H1 (cell line): ENCODE measurements at regions not wholly inside any gene's neighbourhood (a gene's known extent, or its start where the extent isn't known, plus 50 kb on each side); places are given as distances from the start of the nearest gene placed in this dataset.

Experiments
- CTCF ChIA-PET: fragments of 300-600 bp; sonication (Branson Sonifier 250); formaldehyde crosslinking; loops from one replicate; lab custom pipeline; 2021; ENCODE audit not compliant: partially characterized antibody; lab: Charles Lee
- POLR2A ChIA-PET: fragments of 300-600 bp; sonication (Branson Sonifier 250); formaldehyde crosslinking; loops from one replicate; lab custom pipeline; 2021; ENCODE audit warnings: inconsistent platforms; ENCODE audit not compliant: partially characterized antibody; lab: Charles Lee
- DNase-seq, 2 experiments: peaks; one replicate each; pipeline versions ENCODE4 v3.0.0 to v3.0.0-alpha.2; 2010 to 2022; ENCODE audit warnings: low spot score in 2 of 2, low read depth in 1 of 2, mixed read lengths in 1 of 2
- FAIRE-seq: peaks from 2 replicates; lab custom pipeline; 2011; peaks lifted over from hg19 to GRCh38; lab: Jason Lieb, UNC
- H2AFZ ChIP-seq: 2 replicates; pipeline ENCODE4 v1.8.1; 2012; ENCODE audit warnings: low read length, inconsistent platforms
- H2AK5ac ChIP-seq: 2 replicates; pipeline ENCODE4 v1.6.1; 2013; ENCODE audit warnings: low read depth, low read length
- H2BK120ac ChIP-seq: replicated peaks from 2 replicates; pipeline ENCODE3; 2013; ENCODE audit warnings: low read depth, low read length, inconsistent platforms
- H2BK12ac ChIP-seq: 2 replicates; pipeline ENCODE4 v1.6.1; 2013; ENCODE audit warnings: low read depth, low read length
- H2BK15ac ChIP-seq: 2 replicates; pipeline ENCODE4 v1.6.1; 2013; ENCODE audit warnings: low read length
- H2BK20ac ChIP-seq: 2 replicates; pipeline ENCODE4 v1.6.1; 2013; ENCODE audit warnings: low read length
- H2BK5ac ChIP-seq: 2 replicates; pipeline ENCODE4 v1.6.1; 2013; ENCODE audit warnings: low read depth, low read length
- H3K14ac ChIP-seq: 2 replicates; pipeline ENCODE4 v1.6.1; 2013; ENCODE audit warnings: inconsistent platforms; ENCODE audit not compliant: insufficient read length
- H3K18ac ChIP-seq: 2 replicates; pipeline ENCODE4 v1.6.1; 2013; ENCODE audit warnings: low read length; ENCODE audit errors: extremely low read depth
- H3K23ac ChIP-seq: 2 replicates; pipeline ENCODE4 v1.6.1; 2013; ENCODE audit warnings: inconsistent platforms; ENCODE audit not compliant: insufficient read length
- H3K23me2 ChIP-seq: 2 replicates; pipeline ENCODE4 v1.6.1; 2013; ENCODE audit warnings: low read depth, low read length
- H3K27ac ChIP-seq: 2 replicates; pipeline ENCODE4 v1.6.1; 2011; ENCODE audit warnings: low read depth, low read length, inconsistent platforms
- H3K27me3 ChIP-seq, 4 experiments: replicated peaks in 1 of 4; 1 replicate in 1 of 4; 2 replicates in 3 of 4; pipeline versions ENCODE4 v1.6.1 to v1.8.1; 2011 to 2013; ENCODE audit warnings: low read length in 3 of 4, mild to moderate bottlenecking in 3 of 4, inconsistent platforms in 2 of 4, mixed read lengths in 2 of 4, moderate library complexity in 1 of 4; ENCODE audit not compliant: control insufficient read depth in 3 of 4, insufficient read depth in 3 of 4; ENCODE audit errors: extremely low read depth in 1 of 4
- H3K36me3 ChIP-seq, 4 experiments: 2 replicates each; pipeline versions ENCODE4 v1.6.1 to v1.8.1; 2011 to 2013; ENCODE audit warnings: mild to moderate bottlenecking in 4 of 4, low read length in 3 of 4, moderate library complexity in 2 of 4, control low read depth in 1 of 4, inconsistent platforms in 1 of 4; ENCODE audit not compliant: insufficient read depth in 4 of 4, control insufficient read depth in 2 of 4
- H3K4ac ChIP-seq: replicated peaks from 2 replicates; pipeline ENCODE3; 2013; ENCODE audit warnings: low read length, low read depth, mixed read lengths, inconsistent platforms; ENCODE audit not compliant: insufficient read length
- H3K4me1 ChIP-seq, 4 experiments: replicated peaks in 1 of 4; 1 replicate in 1 of 4; 2 replicates in 3 of 4; pipeline versions ENCODE4 v1.6.1 to v1.8.1; 2011 to 2013; ENCODE audit warnings: low read length in 3 of 4, inconsistent platforms in 2 of 4, mixed read lengths in 1 of 4; ENCODE audit not compliant: insufficient read depth in 4 of 4, control insufficient read depth in 3 of 4
- H3K4me2 ChIP-seq, 2 experiments: 2 replicates each; pipeline versions ENCODE4 v1.6.1 to v1.8.1; 2011 to 2013; ENCODE audit warnings: low read depth in 2 of 2, low read length in 2 of 2, control low read depth in 1 of 2, inconsistent platforms in 1 of 2, mild to moderate bottlenecking in 1 of 2; ENCODE audit not compliant: insufficient read depth in 1 of 2
- H3K4me3 ChIP-seq, 4 experiments: fragments of 200-600, 300-600 bp in 1 of 4; sonication (generic), shearing (Covaris generic), sonication (Bioruptor Twin) in 1 of 4; 2 replicates each; pipeline versions ENCODE4 v1.5.1 to v1.8.1; 2011 to 2016; ENCODE audit warnings: low read length in 4 of 4, low read depth in 3 of 4, control low read depth in 2 of 4, inconsistent platforms in 2 of 4, mild to moderate bottlenecking in 2 of 4, mixed read lengths in 1 of 4, moderate library complexity in 1 of 4; ENCODE audit not compliant: insufficient read depth in 2 of 4; ENCODE audit errors: extremely low read depth in 1 of 4
- H3K56ac ChIP-seq: replicated peaks from 2 replicates; pipeline ENCODE3; 2013; ENCODE audit warnings: low read depth, mild to moderate bottlenecking, mixed read lengths, low read length, inconsistent platforms; ENCODE audit not compliant: insufficient read length
- H3K79me1 ChIP-seq: 2 replicates; pipeline ENCODE4 v1.6.1; 2013; ENCODE audit warnings: low read depth, low read length, control low read depth
- H3K79me2 ChIP-seq, 2 experiments: 2 replicates each; pipeline versions ENCODE4 v1.6.1 to v1.8.1; 2012 to 2013; ENCODE audit warnings: low read length in 2 of 2, mild to moderate bottlenecking in 2 of 2, inconsistent platforms in 1 of 2; ENCODE audit not compliant: insufficient read depth in 2 of 2, control insufficient read depth in 1 of 2
- H3K9ac ChIP-seq, 4 experiments: replicated peaks in 1 of 4; 1 replicate in 1 of 4; 2 replicates in 3 of 4; pipeline versions ENCODE4 v1.6.1 to v1.8.1; 2011 to 2013; ENCODE audit warnings: low read depth in 3 of 4, low read length in 3 of 4, control low read depth in 2 of 4, mild to moderate bottlenecking in 2 of 4, moderate library complexity in 2 of 4, inconsistent platforms in 1 of 4; ENCODE audit errors: extremely low read depth in 1 of 4
- H3K9me3 ChIP-seq, 2 experiments: 2 replicates each; pipeline versions ENCODE4 v1.6.1 to v1.8.1; 2012 to 2013; ENCODE audit warnings: mild to moderate bottlenecking in 2 of 2, moderate library complexity in 2 of 2, control low read depth in 1 of 2, inconsistent platforms in 1 of 2, low read depth in 1 of 2, low read length in 1 of 2, mixed read lengths in 1 of 2; ENCODE audit not compliant: insufficient read depth in 2 of 2
- H4K20me1 ChIP-seq, 2 experiments: replicated peaks in 1 of 2; 2 replicates each; pipeline versions ENCODE3 to v1.8.1; 2011 to 2013; ENCODE audit warnings: inconsistent platforms in 2 of 2, low read length in 2 of 2, mild to moderate bottlenecking in 1 of 2; ENCODE audit not compliant: insufficient read depth in 2 of 2, control insufficient read depth in 1 of 2
- H4K5ac ChIP-seq: 2 replicates; pipeline ENCODE4 v1.6.1; 2013; ENCODE audit warnings: low read length, low read depth, mixed read lengths, inconsistent platforms; ENCODE audit not compliant: insufficient read length
- H4K8ac ChIP-seq: 2 replicates; pipeline ENCODE4 v1.8.0; 2013; ENCODE audit warnings: mild to moderate bottlenecking, moderate library complexity, low read length, inconsistent platforms; ENCODE audit not compliant: insufficient read depth; ENCODE audit errors: extremely low read depth
- H4K91ac ChIP-seq: replicated peaks from 2 replicates; pipeline ENCODE3; 2013; ENCODE audit warnings: low read length, mixed read lengths, inconsistent platforms; ENCODE audit not compliant: insufficient read length
- ASH2L ChIP-seq: fragments of 200-600, 300-600 bp; sonication (generic); IDR thresholded peaks from one replicate; pipeline ENCODE4 v1.7.1; 2017; ENCODE audit warnings: low read length
- CTBP2 ChIP-seq: IDR thresholded peaks from 2 replicates; pipeline ENCODE4 v1.7.0; 2011; ENCODE audit warnings: borderline replicate concordance, mild to moderate bottlenecking, moderate library complexity, mixed read lengths, low read length; ENCODE audit not compliant: insufficient read depth, insufficient read length
- FOSL1 ChIP-seq: IDR thresholded peaks from 2 replicates; pipeline ENCODE4 v1.6.1; 2011; ENCODE audit warnings: mild to moderate bottlenecking, low read depth, low read length, moderate library complexity; ENCODE audit not compliant: insufficient read depth
- POLR2A ChIP-seq, 2 experiments: IDR thresholded peaks; 1 replicate in 1 of 2; 2 replicates in 1 of 2; pipeline ENCODE4 v1.6.1; 2011; ENCODE audit warnings: low read depth in 2 of 2, low read length in 2 of 2, mild to moderate bottlenecking in 2 of 2; ENCODE audit errors: control extremely low read depth in 1 of 2
- RAD21 ChIP-seq, 2 experiments: IDR thresholded peaks in 1 of 2; conservative IDR thresholded peaks in 1 of 2; 2 replicates each; pipeline ENCODE4 v1.6.1; 2011; ENCODE audit warnings: low read depth in 2 of 2, low read length in 2 of 2, improper control_type of control experiment in 1 of 2, inconsistent platforms in 1 of 2, mild to moderate bottlenecking in 1 of 2, moderate library complexity in 1 of 2
- RFX5 ChIP-seq: IDR thresholded peaks from 2 replicates; pipeline ENCODE4 v1.6.1; 2011; ENCODE audit warnings: low read depth, low read length, improper control_type of control experiment, borderline replicate concordance
- SP1 ChIP-seq: IDR thresholded peaks from 2 replicates; pipeline ENCODE4 v1.6.1; 2011; ENCODE audit warnings: low read depth, low read length
- TBP ChIP-seq: IDR thresholded peaks from 2 replicates; pipeline ENCODE4 v1.6.1; 2011; ENCODE audit warnings: low read depth, low read length, improper control_type of control experiment
- WGBS, 2 experiments: shearing (Covaris generic) in 1 of 2; methylation state at CpG; one replicate each; pipeline versions ENCODE4 v1.1.6 to v1.1.7; 2013 to 2015; ENCODE audit warnings: low lambda C conversion rate in 2 of 2, mixed read lengths in 2 of 2, inconsistent platforms in 1 of 2, low coverage in 1 of 2, missing lambda C conversion rate in 1 of 2; ENCODE audit not compliant: insufficient replicate concordance in 2 of 2, insufficient coverage in 1 of 2, insufficient read length in 1 of 2; ENCODE audit errors: extremely low coverage in 1 of 2, missing lambda C conversion rate in 1 of 2; 5-methylcytosine and 5-hydroxymethylcytosine counted together
- TF ChIP-seq, protein P1 (sequence below): IDR thresholded peaks from 2 replicates; pipeline ENCODE4 v1.6.1; 2012; ENCODE audit warnings: low read length, inconsistent platforms
- TF ChIP-seq, protein P2 (sequence below): IDR thresholded peaks from 2 replicates; pipeline ENCODE4 v1.6.1; 2012; ENCODE audit warnings: inconsistent platforms
- TF ChIP-seq, protein P3 (sequence below): IDR thresholded peaks from 2 replicates; pipeline ENCODE4 v1.6.1; 2011; ENCODE audit warnings: low read depth, mild to moderate bottlenecking, low read length; ENCODE audit not compliant: insufficient read depth

DNA sequence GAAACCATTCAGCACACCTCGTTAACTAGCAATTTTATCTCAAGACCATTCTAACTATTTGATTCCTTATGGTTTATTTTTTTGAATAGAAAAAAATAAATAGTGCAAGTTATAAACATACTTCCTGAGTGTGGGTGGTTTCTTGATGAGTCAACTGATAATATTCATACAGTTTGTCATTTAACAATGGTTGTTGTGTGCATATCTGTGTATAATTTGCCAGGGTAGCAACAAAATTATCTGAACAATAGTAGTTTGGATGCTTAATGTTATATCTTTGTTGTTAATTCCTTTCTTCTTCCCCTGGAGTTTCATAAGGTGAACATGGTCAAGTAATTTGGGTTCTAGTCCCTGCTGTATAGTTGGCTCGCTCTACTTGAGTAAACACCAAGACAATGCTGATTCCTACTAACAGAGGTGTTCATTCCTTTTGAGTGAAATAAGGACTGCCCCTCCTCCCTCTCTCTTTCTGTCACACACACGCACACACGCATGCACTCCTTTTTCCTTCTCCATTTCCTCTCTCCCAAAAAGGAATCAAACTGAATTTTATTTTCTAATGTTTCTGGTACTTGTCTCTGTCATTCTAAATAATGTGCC lies 938.1 kb upstream of the EPHA7 start:
- DNase-seq (no peak), FAIRE-seq (no peak)
- H4K20me1 ChIP-seq: no peaks in the 10 kb centered on the region
- no peak overlapping the region for H3K14ac ChIP-seq
- no peaks in the 10 kb centered on the region for H3K23me2 ChIP-seq
- H2BK12ac ChIP-seq: no peak overlapping the region
- no peak overlapping the region for H3K27ac ChIP-seq
- no peak overlapping the region for H3K56ac ChIP-seq
- no peak overlapping the region for H2BK5ac ChIP-seq
- H2BK15ac ChIP-seq: no peak overlapping the region
- no peak overlapping the region for H3K18ac ChIP-seq
- no peak overlapping the region for H4K5ac ChIP-seq
- no peaks in the 10 kb centered on the region for H3K79me2 ChIP-seq
- no peaks in the 10 kb centered on the region for H3K4me1 ChIP-seq
- ChIA-PET POLR2A (no interaction called here), CTCF (no interaction called here)
- no peaks in the 10 kb centered on the region for H3K36me3 ChIP-seq
- H3K4me2 ChIP-seq: no peak overlapping the region
- no peak overlapping the region for H3K23ac ChIP-seq
- H3K79me1 ChIP-seq: no peaks in the 10 kb centered on the region
- no peak overlapping the region for H2BK120ac ChIP-seq
- no peak overlapping the region for H2BK20ac ChIP-seq
- H2AFZ ChIP-seq: no peak overlapping the region
- no peak overlapping the region for H3K9ac ChIP-seq
- H2AK5ac ChIP-seq: no peak overlapping the region
- peaks cover 0 to 5% of the 10 kb centered on the region in 2 experiments; a peak in 1 of 4 replicates for H3K9me3 ChIP-seq
- 88% methylated on average over 4 of the region's 4 CpGs; no CpG with 5 or more reads in 1 of the 2 experiments for WGBS, 2 experiments
- H4K91ac ChIP-seq: no peak overlapping the region
- no peak overlapping the region for H4K8ac ChIP-seq
- no peak overlapping the region for H3K4me3 ChIP-seq
- H3K27me3 ChIP-seq: no peaks in the 10 kb centered on the region
- no peak overlapping the region for H3K4ac ChIP-seq
- TF ChIP-seq RAD21 (IDR thresholded peaks at IDR 0.05 in 1 of 2, conservative IDR thresholded peaks at IDR 0.05 in 1 of 2; ENCODE audit: low read depth in 2 of 2, low read length in 2 of 2) (no peak), ASH2L (no peak), TBP (no peak), SP1 (no peak), CTBP2 (no peak), FOSL1 (no peak), POLR2A (IDR thresholded peaks at IDR 0.05; ENCODE audit: control extremely low read depth in 1 of 2, low read depth in 2 of 2, low read length in 2 of 2) (no peak), RFX5 (no peak)
- TF ChIP-seq, protein P1, sequence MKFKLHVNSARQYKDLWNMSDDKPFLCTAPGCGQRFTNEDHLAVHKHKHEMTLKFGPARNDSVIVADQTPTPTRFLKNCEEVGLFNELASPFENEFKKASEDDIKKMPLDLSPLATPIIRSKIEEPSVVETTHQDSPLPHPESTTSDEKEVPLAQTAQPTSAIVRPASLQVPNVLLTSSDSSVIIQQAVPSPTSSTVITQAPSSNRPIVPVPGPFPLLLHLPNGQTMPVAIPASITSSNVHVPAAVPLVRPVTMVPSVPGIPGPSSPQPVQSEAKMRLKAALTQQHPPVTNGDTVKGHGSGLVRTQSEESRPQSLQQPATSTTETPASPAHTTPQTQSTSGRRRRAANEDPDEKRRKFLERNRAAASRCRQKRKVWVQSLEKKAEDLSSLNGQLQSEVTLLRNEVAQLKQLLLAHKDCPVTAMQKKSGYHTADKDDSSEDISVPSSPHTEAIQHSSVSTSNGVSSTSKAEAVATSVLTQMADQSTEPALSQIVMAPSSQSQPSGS: no peak
- TF ChIP-seq, protein P2, sequence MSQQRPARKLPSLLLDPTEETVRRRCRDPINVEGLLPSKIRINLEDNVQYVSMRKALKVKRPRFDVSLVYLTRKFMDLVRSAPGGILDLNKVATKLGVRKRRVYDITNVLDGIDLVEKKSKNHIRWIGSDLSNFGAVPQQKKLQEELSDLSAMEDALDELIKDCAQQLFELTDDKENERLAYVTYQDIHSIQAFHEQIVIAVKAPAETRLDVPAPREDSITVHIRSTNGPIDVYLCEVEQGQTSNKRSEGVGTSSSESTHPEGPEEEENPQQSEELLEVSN: no peak
- TF ChIP-seq, protein P3, sequence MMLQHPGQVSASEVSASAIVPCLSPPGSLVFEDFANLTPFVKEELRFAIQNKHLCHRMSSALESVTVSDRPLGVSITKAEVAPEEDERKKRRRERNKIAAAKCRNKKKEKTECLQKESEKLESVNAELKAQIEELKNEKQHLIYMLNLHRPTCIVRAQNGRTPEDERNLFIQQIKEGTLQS: no peak
